Stomach smooth muscle (tissue), 2 donors: ENCODE measurements at regions not wholly inside any gene's neighbourhood (a gene's known extent, or its start where the extent isn't known, plus 50 kb on each side); places are given as distances from the start of the nearest gene placed in this dataset.

Experiments
- H3K27ac ChIP-seq: one replicate; pipeline ENCODE4 v1.7.0; 2013; ENCODE audit warnings: mild to moderate bottlenecking, low read length, inconsistent platforms
- H3K27me3 ChIP-seq, 2 donors: one replicate each; pipeline ENCODE4 v1.7.0; 2013; ENCODE audit warnings: low read length in 2 of 2; ENCODE audit not compliant: insufficient read depth in 2 of 2, control insufficient read depth in 1 of 2
- H3K36me3 ChIP-seq, 2 donors: one replicate each; pipeline ENCODE4 v1.7.0; 2013; ENCODE audit warnings: low read length in 2 of 2; ENCODE audit not compliant: control insufficient read depth in 2 of 2, insufficient read depth in 2 of 2
- H3K4me1 ChIP-seq: one replicate; pipeline ENCODE4 v1.7.0; 2013; ENCODE audit warnings: low read length; ENCODE audit not compliant: control insufficient read depth, insufficient read depth
- H3K4me3 ChIP-seq, 2 donors: one replicate each; pipeline ENCODE4 v1.7.0; 2013; ENCODE audit warnings: low read length in 2 of 2
- H3K9ac ChIP-seq, 2 donors: one replicate each; pipeline ENCODE4 v1.7.0; 2013; ENCODE audit warnings: low read length in 2 of 2, mild to moderate bottlenecking in 1 of 2
- H3K9me3 ChIP-seq, 2 donors: one replicate each; pipeline ENCODE4 v1.7.0; 2013; ENCODE audit warnings: low read length in 2 of 2; ENCODE audit not compliant: control insufficient read depth in 2 of 2
- donor health status: healthy.
- donor health status: Pancreatic carcinoma.

DNA sequence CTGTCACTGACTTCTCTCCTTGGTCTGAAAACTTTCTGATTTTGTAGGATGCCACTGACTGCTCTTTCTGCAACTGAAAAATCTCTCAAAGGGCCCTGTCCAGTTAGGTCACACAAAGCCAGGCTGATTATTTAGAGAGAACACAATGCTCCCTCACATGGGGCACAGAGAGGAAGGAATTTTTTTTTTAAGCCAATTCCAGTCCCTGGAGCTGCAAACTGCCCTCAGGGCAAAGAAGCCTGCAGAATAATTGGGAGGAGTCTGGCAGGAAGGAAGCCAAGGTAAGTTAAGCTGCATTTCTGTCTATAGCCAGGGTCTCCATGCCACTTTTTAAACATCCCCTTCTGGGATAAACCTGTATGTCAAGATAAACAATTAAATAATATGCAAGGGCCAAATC, 305.5 kb downstream of the ZSWIM6 start:
- no peaks in the 10 kb centered on the region for H3K27me3 ChIP-seq
- no peaks in the 10 kb centered on the region for H3K36me3 ChIP-seq
- H3K9ac ChIP-seq = no peak overlapping the region
- H3K9me3 ChIP-seq = no peaks in the 10 kb centered on the region
- peaks cover 8% of the 10 kb centered on the region for H3K4me1 ChIP-seq
- no peak overlapping the region for H3K27ac ChIP-seq
- no peak overlapping the region for H3K4me3 ChIP-seq

DNA sequence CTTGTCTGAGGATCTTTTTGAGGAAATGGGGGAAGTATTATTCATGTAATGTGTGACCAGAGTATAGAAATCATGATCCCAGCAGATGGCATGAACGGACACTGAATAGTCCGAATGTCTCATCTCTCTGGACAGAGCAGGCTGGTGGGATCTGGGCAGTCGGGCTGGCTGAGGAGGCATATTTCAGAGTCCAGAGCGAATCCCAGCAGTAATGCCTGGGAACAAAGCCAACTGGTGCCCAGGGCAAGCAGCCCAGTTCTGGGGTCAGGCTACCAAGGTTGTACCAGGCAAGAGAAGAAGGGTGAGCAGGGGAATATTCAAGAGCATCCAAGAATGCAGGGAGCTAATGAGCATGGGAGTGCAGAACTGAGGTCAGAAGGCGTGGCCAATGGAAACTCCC, 306.4 kb downstream of the ZSWIM6 start:
- no peaks in the 10 kb centered on the region for H3K36me3 ChIP-seq
- H3K9me3 ChIP-seq = no peaks in the 10 kb centered on the region
- H3K27me3 ChIP-seq = no peaks in the 10 kb centered on the region
- no peak overlapping the region for H3K27ac ChIP-seq
- no peak overlapping the region for H3K4me3 ChIP-seq
- H3K9ac ChIP-seq = no peak overlapping the region
- H3K4me1 ChIP-seq = peaks cover 8% of the 10 kb centered on the region

DNA sequence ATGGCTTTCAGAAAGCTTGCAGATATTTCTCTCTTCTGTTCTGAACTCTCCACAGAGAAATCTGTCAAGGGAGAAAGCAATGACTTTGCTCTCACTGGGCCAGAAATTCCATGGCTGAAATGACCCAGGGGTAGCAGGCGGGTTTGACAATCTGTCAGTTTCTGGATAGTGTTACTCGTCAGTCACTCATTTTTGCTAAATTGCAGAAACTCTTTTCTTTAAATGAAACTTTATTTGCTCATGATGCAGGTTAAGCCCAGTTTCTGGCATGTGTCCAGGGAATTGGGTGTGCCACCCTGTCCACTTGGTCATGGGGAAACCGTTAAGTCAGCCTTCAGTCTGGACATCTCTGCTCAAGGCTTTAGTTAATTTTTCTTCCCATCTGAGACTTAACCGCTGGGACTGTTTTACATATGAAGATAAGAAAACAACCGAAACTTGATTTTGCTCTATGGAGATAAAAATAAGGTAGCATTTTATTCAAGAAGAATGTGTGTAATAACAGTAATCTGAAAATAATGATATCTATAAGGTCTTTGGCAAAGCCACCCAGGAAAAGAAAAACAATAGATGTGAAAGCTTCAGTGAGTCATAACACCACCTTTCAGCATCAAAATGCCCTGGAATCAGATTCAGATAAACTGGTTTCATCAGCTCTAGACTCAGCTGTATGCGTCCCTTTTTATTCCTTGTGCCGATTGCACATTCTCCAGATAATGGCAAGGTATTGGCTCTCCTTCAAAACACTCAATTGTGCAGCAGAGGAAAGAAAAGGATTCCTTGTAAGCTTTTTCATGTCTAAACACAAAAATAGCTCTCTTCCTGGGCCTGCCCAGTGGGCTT, 308.3 kb downstream of the ZSWIM6 start:
- no peak overlapping the region for H3K27ac ChIP-seq
- no peak overlapping the region for H3K9ac ChIP-seq
- H3K9me3 ChIP-seq = no peaks in the 10 kb centered on the region
- peaks cover 8% of the 10 kb centered on the region for H3K4me1 ChIP-seq
- no peaks in the 10 kb centered on the region for H3K27me3 ChIP-seq
- H3K36me3 ChIP-seq = no peaks in the 10 kb centered on the region
- H3K4me3 ChIP-seq = no peak overlapping the region

DNA sequence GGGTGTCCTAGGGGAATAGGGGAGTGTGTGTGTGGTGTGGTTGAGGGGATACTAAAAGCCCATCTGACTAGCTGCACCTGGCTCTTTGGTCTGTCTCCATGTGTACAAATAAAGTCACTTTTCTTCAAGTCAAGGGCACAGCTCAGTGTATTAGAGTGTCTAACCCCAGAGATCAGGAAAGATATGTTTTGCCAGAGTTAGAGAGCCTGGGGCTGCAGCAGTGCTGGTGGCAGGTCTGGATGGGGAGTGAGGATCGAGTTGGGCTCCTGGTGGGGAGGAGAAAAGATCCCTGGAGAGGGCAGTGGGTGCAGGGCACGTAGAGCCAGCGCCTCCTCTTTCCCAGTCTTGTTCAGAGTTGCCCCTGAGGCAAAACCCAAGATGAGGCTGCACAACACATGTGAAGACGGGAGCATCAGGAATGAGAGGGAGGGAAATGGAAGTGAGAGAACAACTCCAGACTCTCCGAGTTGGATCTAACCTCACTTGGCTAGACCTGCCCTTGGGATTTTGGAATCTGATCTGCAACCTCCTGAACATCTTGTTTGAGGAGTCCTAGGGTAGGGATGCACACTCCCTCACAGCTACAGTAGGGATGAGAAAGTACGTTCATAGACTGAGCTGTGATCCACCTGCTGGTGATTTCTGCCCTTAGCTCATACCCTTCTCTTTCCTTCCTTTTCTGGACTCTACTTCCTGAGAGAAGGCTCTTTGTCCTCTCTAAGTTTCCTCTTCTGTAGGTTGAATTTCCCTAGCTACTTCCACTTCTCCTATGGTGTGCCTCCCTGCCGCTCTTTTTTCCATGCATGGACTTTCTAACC, 309.9 kb downstream of the ZSWIM6 start:
- no peaks in the 10 kb centered on the region for H3K36me3 ChIP-seq
- no peak overlapping the region for H3K27ac ChIP-seq
- no peak overlapping the region for H3K4me3 ChIP-seq
- no peaks in the 10 kb centered on the region for H3K9me3 ChIP-seq
- H3K27me3 ChIP-seq = no peaks in the 10 kb centered on the region
- peaks cover 8% of the 10 kb centered on the region for H3K4me1 ChIP-seq
- no peak overlapping the region for H3K9ac ChIP-seq

DNA sequence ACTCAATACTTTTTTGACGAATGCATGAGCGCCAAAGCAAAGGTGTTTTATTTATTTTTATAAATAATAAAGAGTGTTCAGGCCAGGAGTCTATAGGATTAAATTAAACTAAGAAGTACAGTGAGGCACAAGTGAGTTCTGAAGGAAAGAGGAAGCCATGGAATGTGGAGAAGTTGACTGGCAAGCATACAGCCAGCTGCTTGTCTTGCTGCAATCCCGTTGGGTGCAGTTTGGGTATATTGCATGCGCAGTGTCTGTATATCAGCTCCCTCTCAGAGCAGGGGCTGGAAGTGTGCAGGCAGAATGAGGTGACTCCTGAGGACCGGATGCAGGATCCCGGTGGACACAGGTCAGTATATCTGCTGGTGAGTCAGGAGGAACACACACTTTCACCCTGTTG, 315.6 kb downstream of the ZSWIM6 start:
- no peak overlapping the region for H3K27ac ChIP-seq
- H3K9ac ChIP-seq = no peak overlapping the region
- peaks cover 0 to 3% of the 10 kb centered on the region in 2 donors for H3K27me3 ChIP-seq
- no peaks in the 10 kb centered on the region for H3K9me3 ChIP-seq
- H3K4me1 ChIP-seq = no peaks in the 10 kb centered on the region
- no peak overlapping the region for H3K4me3 ChIP-seq
- no peaks in the 10 kb centered on the region for H3K36me3 ChIP-seq

DNA sequence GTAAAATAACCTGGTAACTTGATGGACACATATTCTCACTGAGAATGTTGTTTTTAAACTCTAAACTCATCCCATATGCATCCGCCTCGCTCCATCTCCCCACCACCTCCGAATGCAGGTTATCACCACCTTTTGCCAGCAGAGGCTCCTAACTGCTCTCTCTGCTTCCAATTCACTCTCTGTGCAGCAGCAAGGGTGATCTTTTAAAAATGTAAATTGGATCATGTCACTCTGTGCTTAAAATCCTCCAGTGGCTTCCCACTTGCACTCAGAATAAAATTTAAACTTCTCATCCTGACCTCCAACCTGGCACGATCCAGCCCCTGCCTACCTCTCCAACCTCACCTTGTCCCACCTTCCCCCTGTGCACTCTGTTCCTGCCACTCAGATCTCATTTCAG, 317.2 kb downstream of the ZSWIM6 start:
- Histone ChIP-seq H3K9me3 (no peaks in the 10 kb centered on the region), H3K27ac (no peak overlapping the region), H3K4me1 (no peaks in the 10 kb centered on the region), H3K9ac (no peak overlapping the region), H3K36me3 (no peaks in the 10 kb centered on the region), H3K27me3 (peaks cover 0 to 3% of the 10 kb centered on the region in 2 donors), H3K4me3 (no peak overlapping the region)

DNA sequence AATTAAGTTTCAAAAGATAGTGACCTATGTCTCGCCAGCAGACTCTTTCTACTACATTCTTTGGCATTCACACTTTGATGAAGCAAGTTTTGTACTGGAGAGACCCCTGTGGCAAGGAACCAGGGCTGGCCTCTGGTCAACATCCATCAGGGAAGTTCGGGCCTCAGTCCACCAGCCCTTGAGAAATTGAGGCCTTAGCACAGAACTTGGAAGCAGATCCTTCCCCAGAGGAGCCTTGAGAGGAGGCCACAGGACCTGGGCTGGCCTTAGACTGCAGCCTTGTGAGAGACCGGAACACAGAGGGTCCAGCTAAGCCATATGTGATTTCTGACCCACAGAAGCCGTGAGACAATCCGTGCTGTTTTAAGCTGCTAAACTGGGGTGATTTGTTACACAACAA, 317.9 kb downstream of the ZSWIM6 start:
- no peak overlapping the region for H3K4me3 ChIP-seq
- H3K27ac ChIP-seq = no peak overlapping the region
- no peaks in the 10 kb centered on the region for H3K36me3 ChIP-seq
- no peaks in the 10 kb centered on the region for H3K9me3 ChIP-seq
- no peak overlapping the region for H3K9ac ChIP-seq
- no peaks in the 10 kb centered on the region for H3K4me1 ChIP-seq
- H3K27me3 ChIP-seq = peaks cover 0 to 3% of the 10 kb centered on the region in 2 donors

DNA sequence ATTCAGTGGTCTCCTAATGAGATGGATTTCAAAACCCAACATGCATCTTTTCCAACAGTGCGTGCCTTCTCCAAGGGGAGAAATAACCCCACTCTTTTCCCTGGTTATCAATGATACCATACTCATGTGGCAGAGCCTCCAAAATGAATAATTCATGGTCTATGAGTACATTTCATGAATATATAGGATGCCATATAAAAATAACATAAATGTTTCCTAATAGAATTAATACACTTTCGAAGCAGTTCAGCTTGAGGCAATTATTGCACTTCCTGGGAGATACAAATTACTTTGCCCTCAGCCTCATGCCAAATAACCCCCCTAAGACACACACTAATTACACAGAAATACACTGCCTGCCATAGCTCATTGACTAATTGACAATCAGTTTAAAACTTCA, 318.6 kb downstream of the ZSWIM6 start:
- Histone ChIP-seq H3K9ac (no peak overlapping the region), H3K9me3 (no peaks in the 10 kb centered on the region), H3K4me3 (no peak overlapping the region), H3K36me3 (no peaks in the 10 kb centered on the region), H3K4me1 (no peaks in the 10 kb centered on the region), H3K27me3 (peaks cover 0 to 3% of the 10 kb centered on the region in 2 donors), H3K27ac (no peak overlapping the region)

DNA sequence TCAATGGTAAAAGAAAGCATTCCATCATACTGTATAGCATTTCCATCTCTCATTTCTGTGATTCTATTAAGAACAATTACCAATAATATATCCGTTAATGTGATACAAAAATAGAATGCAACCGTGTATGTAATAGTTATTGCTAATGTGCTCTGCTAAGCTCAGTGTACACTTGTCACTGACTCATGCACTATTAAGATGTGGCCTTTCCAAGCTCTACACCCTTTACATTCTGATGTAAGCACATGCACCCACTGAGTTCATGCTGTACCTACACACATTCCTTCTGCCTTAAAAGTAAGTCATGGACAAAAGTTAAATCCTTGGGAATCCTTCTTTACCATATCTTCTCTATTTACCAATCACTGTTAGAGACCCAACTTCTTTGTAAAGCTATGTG, 319.1 kb downstream of the ZSWIM6 start:
- Histone ChIP-seq H3K9ac (no peak overlapping the region), H3K4me3 (no peak overlapping the region), H3K9me3 (no peaks in the 10 kb centered on the region), H3K27me3 (peaks cover 0 to 3% of the 10 kb centered on the region in 2 donors), H3K27ac (no peak overlapping the region), H3K36me3 (no peaks in the 10 kb centered on the region), H3K4me1 (no peaks in the 10 kb centered on the region)

DNA sequence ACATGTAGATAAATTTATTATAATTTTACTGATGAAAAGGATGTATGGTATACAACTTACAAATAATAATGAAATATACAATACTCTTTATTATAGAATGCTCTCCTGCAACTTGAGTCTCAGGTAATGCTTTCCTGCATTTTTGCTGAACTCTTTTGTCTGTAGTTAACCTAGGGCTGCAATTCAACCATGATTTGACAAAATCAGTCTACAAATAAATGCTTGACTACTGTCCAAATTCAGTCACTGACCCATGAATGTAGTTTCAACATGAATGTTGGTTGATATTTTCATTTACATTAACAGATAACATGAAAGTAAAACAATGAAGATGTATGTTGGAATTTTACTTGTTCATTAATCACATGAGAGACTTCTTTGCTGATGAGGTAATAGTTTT, 320.9 kb downstream of the ZSWIM6 start:
- no peaks in the 10 kb centered on the region for H3K9me3 ChIP-seq

More for the DNA sequence above, 320.9 kb downstream of the ZSWIM6 start:
- Histone ChIP-seq H3K9ac (no peak overlapping the region), H3K36me3 (no peaks in the 10 kb centered on the region), H3K4me3 (no peak overlapping the region), H3K27me3 (peaks cover 0 to 3% of the 10 kb centered on the region in 2 donors), H3K4me1 (no peaks in the 10 kb centered on the region), H3K27ac (no peak overlapping the region)
